IMR-90 (cell line): ENCODE measurements at regions not wholly inside any gene's neighbourhood (a gene's known extent, or its start where the extent isn't known, plus 50 kb on each side); places are given as distances from the start of the nearest gene placed in this dataset.

Experiments used
- ATAC-seq: fragments of 200-7000 bp; cut with Tn5 transposase; 2 replicates; pipeline ENCODE4 v1.9.1; 2020; ENCODE audit warnings: low read depth, mild to moderate bottlenecking, moderate library complexity
- BruUV-seq: library from RNA; stranded (reverse); fragments of 400-500 nt; replicated peaks from 2 replicates; lab custom pipeline; 2021; lab: Mats Ljungman, UMichigan
- CTCF ChIA-PET: fragments of 300-600 bp; formaldehyde crosslinking; extraction: SDS; loops from one replicate; lab custom pipeline; 2021; ENCODE audit warnings: antibody characterized with exemption; lab: Yijun Ruan, JAX
- POLR2A ChIA-PET: fragments of 300-600 bp; sonication (Branson Sonifier 250); formaldehyde crosslinking; loops from one replicate; lab custom pipeline; 2022; ENCODE audit warnings: antibody characterized with exemption; ENCODE audit not compliant: unreplicated experiment; lab: Charles Lee
- DNase-seq: peaks from one replicate; pipeline ENCODE4 v3.0.0; 2013
- H2AFZ ChIP-seq: replicated peaks from 2 replicates; pipeline ENCODE3; 2013; ENCODE audit warnings: low read length, mild to moderate bottlenecking; ENCODE audit not compliant: poor library complexity
- H2AK5ac ChIP-seq: 2 replicates; pipeline ENCODE4 v1.6.1; 2013; ENCODE audit warnings: low read depth, low read length, inconsistent platforms
- H2AK9ac ChIP-seq: replicated peaks from 2 replicates; pipeline ENCODE3; 2013; ENCODE audit warnings: mild to moderate bottlenecking, low read depth, low read length, moderate library complexity; ENCODE audit not compliant: poor library complexity
- H2BK120ac ChIP-seq: 2 replicates; pipeline ENCODE4 v1.6.1; 2013; ENCODE audit warnings: low read depth, low read length, inconsistent platforms
- H2BK15ac ChIP-seq: 3 replicates; pipeline ENCODE4 v1.6.1; 2013; ENCODE audit warnings: low read depth, low read length, inconsistent platforms
- H2BK20ac ChIP-seq: 2 replicates; pipeline ENCODE4 v1.6.1; 2013; ENCODE audit warnings: low read depth, mild to moderate bottlenecking, inconsistent platforms, low read length, moderate library complexity
- H2BK5ac ChIP-seq: 2 replicates; pipeline ENCODE4 v1.6.1; 2013; ENCODE audit warnings: mild to moderate bottlenecking, low read depth, low read length, inconsistent platforms; ENCODE audit not compliant: poor library complexity, severe bottlenecking
- H3K14ac ChIP-seq: replicated peaks from 2 replicates; pipeline ENCODE4 v1.6.1; 2013; ENCODE audit warnings: low read depth, low read length, inconsistent platforms
- H3K18ac ChIP-seq: 2 replicates; pipeline ENCODE4 v1.6.1; 2013; ENCODE audit warnings: low read depth, low read length, control low read depth
- H3K23ac ChIP-seq: 2 replicates; pipeline ENCODE4 v1.6.1; 2013; ENCODE audit warnings: low read depth, low read length, inconsistent platforms
- H3K27ac ChIP-seq: 2 replicates; pipeline ENCODE4 v1.5.1; 2013; ENCODE audit warnings: mild to moderate bottlenecking, control low read depth, low read length; ENCODE audit not compliant: insufficient read depth
- H3K27me3 ChIP-seq: 2 replicates; pipeline ENCODE4 v1.6.1; 2013; ENCODE audit warnings: low read length; ENCODE audit not compliant: control insufficient read depth, insufficient read depth
- H3K36me3 ChIP-seq: 2 replicates; pipeline ENCODE4 v1.6.1; 2013; ENCODE audit warnings: low read length, mixed read lengths; ENCODE audit not compliant: control insufficient read depth, insufficient read depth
- H3K4ac ChIP-seq: 2 replicates; pipeline ENCODE4 v1.6.1; 2013; ENCODE audit warnings: low read depth, low read length, inconsistent platforms
- H3K4me1 ChIP-seq: 2 replicates; pipeline ENCODE4 v1.6.1; 2013; ENCODE audit warnings: low read length, mixed read lengths; ENCODE audit not compliant: control insufficient read depth, insufficient read depth
- H3K4me2 ChIP-seq: 2 replicates; pipeline ENCODE4 v1.6.1; 2013; ENCODE audit warnings: low read depth, mild to moderate bottlenecking, control low read depth, low read length, moderate library complexity
- H3K4me3 ChIP-seq: 2 replicates; pipeline ENCODE4 v1.5.1; 2013; ENCODE audit warnings: low read depth, mild to moderate bottlenecking, control low read depth, low read length, moderate library complexity; ENCODE audit not compliant: insufficient read depth
- H3K56ac ChIP-seq: 2 replicates; pipeline ENCODE4 v1.6.1; 2013; ENCODE audit warnings: low read length, inconsistent platforms; ENCODE audit not compliant: insufficient read depth; ENCODE audit errors: extremely low read depth
- H3K79me1 ChIP-seq, 2 experiments: 2 replicates each; pipeline ENCODE4 v1.6.1; 2013; ENCODE audit warnings: low read length in 2 of 2, inconsistent platforms in 1 of 2, low read depth in 1 of 2
- H3K9ac ChIP-seq: 2 replicates; pipeline ENCODE4 v1.6.1; 2013; ENCODE audit warnings: low read depth, low read length, control low read depth
- H3K9me1 ChIP-seq: 2 replicates; pipeline ENCODE4 v1.6.1; 2013; ENCODE audit warnings: low read length, inconsistent platforms; ENCODE audit not compliant: insufficient read depth
- H3K9me3 ChIP-seq: 2 replicates; pipeline ENCODE4 v1.6.1; 2013; ENCODE audit warnings: low read length; ENCODE audit not compliant: control insufficient read depth, insufficient read depth
- H4K20me1 ChIP-seq: 2 replicates; pipeline ENCODE4 v1.6.1; 2013; ENCODE audit warnings: low read length, inconsistent platforms; ENCODE audit not compliant: insufficient read depth
- H4K5ac ChIP-seq: 2 replicates; pipeline ENCODE4 v1.6.1; 2013; ENCODE audit warnings: mild to moderate bottlenecking, low read depth, low read length, control low read depth
- H4K8ac ChIP-seq, 2 experiments: 2 replicates each; pipeline ENCODE4 v1.6.1; 2013; ENCODE audit warnings: low read depth in 2 of 2, low read length in 2 of 2, control low read depth in 1 of 2, inconsistent platforms in 1 of 2
- H4K91ac ChIP-seq: 2 replicates; pipeline ENCODE4 v1.6.1; 2013; ENCODE audit warnings: low read depth, low read length, inconsistent platforms; ENCODE audit not compliant: insufficient read depth
- CHD1 ChIP-seq: IDR thresholded peaks from 2 replicates; pipeline ENCODE4 v1.6.1; 2012; ENCODE audit warnings: low read depth, low read length, improper control_type of control experiment
- MAZ ChIP-seq: IDR thresholded peaks from 2 replicates; pipeline ENCODE4 v1.6.1; 2012; ENCODE audit warnings: low read depth, mild to moderate bottlenecking, low read length, improper control_type of control experiment, moderate library complexity, borderline replicate concordance
- NFE2L2 ChIP-seq: fragments of 150-350 bp; IDR thresholded peaks from 2 replicates; pipeline ENCODE4 v1.6.1; 2016; ENCODE audit warnings: low read depth, mild to moderate bottlenecking, low read length
- POLR2A ChIP-seq: IDR thresholded peaks from 2 replicates; pipeline ENCODE4 v1.6.1; 2012; ENCODE audit warnings: mild to moderate bottlenecking, low read depth, low read length
- RCOR1 ChIP-seq: IDR thresholded peaks from 2 replicates; pipeline ENCODE4 v1.6.1; 2012; ENCODE audit warnings: mild to moderate bottlenecking, low read length, improper control_type of control experiment; ENCODE audit not compliant: insufficient replicate concordance
- RFX5 ChIP-seq: IDR thresholded peaks from 2 replicates; pipeline ENCODE4 v1.8.0; 2012; ENCODE audit warnings: low read depth, mild to moderate bottlenecking, low read length, moderate library complexity
- WGBS, 2 experiments: methylation state at CpG; one replicate each; pipeline versions ENCODE4 v1.1.5 to v1.1.7; 2013; ENCODE audit warnings: missing lambda C conversion rate in 2 of 2; ENCODE audit not compliant: insufficient read length in 1 of 2; ENCODE audit errors: extremely low coverage in 2 of 2; 5-methylcytosine and 5-hydroxymethylcytosine counted together
- dilution Hi-C: fragments of 300-500 bp; cut with HindIII; formaldehyde crosslinking; loops from one replicate; pipeline ENCODE4 v1.14.3; 2018; ENCODE audit warnings: low sequenced_read_pairs; ENCODE audit not compliant: unreplicated experiment
- in situ Hi-C: fragments of 300-500 bp; cut with MboI; formaldehyde crosslinking; loops from 3 replicates; pipeline ENCODE4 v1.14.3; 2019; ENCODE audit warnings: low sequenced_read_pairs, inconsistent platforms, mixed read lengths
- intact Hi-C: fragments of 100-400 bp; cut with micrococcal nuclease; formaldehyde crosslinking; loops from 2 replicates; pipeline ENCODE4 v1.10.0; 2022

GRCh38 chr3:109648027-109648426 is 310.7 kb upstream of the DPPA4 start:
- Histone ChIP-seq H3K4me1 (no peaks in the 10 kb centered on the region), H3K4me3 (no peak overlapping the region), H3K4me2 (no peak overlapping the region), H4K91ac (no peak overlapping the region), H3K9me1 (no peaks in the 10 kb centered on the region), H3K56ac (no peak overlapping the region), H3K18ac (no peak overlapping the region), H4K5ac (no peak overlapping the region), H2BK15ac (no peak overlapping the region), H2BK120ac (no peak overlapping the region), H2BK20ac (no peak overlapping the region), H3K23ac (no peak overlapping the region), H3K36me3 (no peaks in the 10 kb centered on the region), H2AK5ac (no peak overlapping the region), H3K14ac (no peak overlapping the region), H4K8ac (no peak overlapping the region), H3K27ac (no peak overlapping the region), H3K27me3 (no peaks in the 10 kb centered on the region), H2AFZ (no peak overlapping the region), H2AK9ac (no peak overlapping the region), H2BK5ac (no peak overlapping the region), H4K20me1 (no peaks in the 10 kb centered on the region), H3K9ac (no peak overlapping the region), H3K79me1 (no peaks in the 10 kb centered on the region), H3K9me3 (no peaks in the 10 kb centered on the region), H3K4ac (no peak overlapping the region)
- ATAC-seq (peak; percentile 40; the same call in 1 of the 2 replicates), DNase-seq (peak; percentile 3)
- ChIA-PET CTCF (no interaction called here), POLR2A (no interaction called here)
- in situ Hi-C loops: no loop called here
- no CpG with 5 or more reads among the region's 6 CpGs for WGBS, 2 experiments
- dilution Hi-C loops: no loop called here
- TF ChIP-seq CHD1: no peak
- TF ChIP-seq NFE2L2: no peak
- TF ChIP-seq POLR2A: no peak
- TF ChIP-seq RCOR1: no peak
- no peak for TF ChIP-seq RFX5
- no peak for TF ChIP-seq MAZ
- BruUV-seq: no TSS peak
- intact Hi-C loops: no loop called here
